Renal pelvis (tissue), 1 donor: ENCODE measurements at regions not wholly inside any gene's neighbourhood (a gene's known extent, or its start where the extent isn't known, plus 50 kb on each side); places are given as distances from the start of the nearest gene placed in this dataset.

Experiments used
- DNase-seq: peaks from one replicate; pipeline ENCODE4 v3.0.0-alpha.2; 2013

DNA sequence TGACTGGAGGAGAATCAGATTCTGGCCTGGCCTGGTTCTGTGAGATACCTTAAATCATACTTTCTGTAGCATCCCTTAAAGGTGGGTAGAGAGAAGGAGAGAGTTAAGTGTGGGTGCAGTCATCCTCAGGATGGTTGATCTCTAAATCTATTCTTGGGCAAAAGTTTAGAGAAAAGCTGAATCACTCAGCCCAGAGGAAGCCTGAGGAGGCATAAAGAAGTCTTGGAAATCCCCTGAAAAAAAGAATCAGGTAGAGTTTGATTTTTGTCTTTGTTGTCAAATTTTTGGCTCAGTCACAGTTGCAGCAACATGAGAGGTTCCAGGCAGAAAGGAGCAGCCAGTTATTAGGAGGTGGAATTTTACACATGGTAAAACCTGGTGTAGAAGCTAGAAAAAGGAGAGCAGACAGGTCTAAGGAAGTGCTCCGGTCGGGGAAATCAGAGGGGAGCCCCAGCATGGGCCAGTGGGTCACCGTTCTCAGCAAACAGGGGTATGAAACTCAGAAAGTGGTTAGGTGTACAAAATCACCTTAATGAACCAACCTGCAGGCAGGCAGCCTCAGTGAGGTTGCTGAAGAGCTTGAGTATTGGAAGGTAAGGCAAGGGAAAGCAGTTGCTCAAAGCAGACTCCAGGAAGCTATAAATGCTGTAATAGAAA lies 116.2 kb upstream of the CNTLN start:
- DNase-seq = no peak

DNA sequence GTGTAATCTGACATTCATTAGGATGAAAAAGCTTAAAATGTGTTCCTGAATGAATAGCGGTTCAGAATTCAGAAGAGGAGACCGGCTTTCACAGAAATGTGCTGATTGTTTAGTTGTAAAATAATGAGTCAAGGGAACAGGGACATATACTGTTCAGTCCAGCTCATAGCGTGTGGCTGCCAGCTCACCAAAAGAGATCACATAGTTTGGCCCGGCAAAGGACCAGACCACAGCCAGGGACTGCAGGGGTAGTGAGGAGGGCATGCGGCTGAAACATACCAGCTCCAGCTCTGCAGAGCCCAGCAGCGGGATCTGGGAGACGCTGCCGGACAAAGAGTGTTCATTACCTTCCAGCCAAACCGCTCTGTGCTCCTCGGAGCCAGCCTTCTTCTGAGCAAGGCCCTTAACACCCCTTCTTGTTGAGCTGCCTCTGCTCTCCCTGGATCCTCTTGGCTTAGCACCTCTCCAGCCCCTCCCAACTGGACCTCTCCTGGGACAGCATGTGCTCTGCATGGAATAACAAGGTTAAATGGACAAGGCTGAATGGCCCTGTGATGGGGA lies 116.8 kb upstream of the CNTLN start:
- no peak for DNase-seq

DNA sequence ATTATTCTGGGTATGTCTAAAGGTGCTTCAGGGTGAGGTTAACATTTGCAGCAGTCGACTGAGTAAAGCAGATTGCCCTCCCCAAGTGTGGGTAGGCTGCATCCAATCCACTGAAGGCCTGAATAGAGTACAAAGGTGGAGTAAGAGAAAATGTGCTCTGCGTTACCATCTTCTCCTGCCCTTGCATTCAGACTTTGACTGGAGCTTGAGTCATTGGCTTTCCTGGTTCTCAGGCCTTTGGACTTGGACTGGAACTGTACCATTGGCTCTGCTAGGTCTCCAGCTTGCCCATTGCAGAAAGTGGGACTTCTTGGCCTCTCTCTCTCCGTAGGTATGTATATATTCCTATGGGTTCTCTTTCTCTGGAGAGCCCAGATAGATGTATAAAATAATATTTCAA lies 120.9 kb upstream of the CNTLN start:
- no peak for DNase-seq

DNA sequence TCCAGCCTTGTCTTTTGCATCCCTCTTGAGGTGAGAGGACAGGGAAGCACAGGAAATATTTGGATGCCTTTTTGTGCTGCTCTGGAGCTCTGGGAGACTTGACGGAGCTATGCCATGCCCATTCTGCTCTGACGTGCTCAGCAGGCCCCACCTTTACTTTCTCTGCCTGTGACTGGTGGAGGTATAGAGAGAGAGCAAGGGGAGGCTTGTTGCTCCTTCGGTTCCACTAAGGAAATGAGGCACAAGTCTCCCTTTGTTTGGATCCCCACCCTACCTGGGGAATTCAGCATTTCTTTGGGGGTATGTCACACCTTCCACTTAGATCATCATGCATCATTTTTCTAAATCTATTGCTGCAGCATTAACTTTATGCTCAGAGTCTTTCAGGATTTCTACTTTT lies 121.8 kb upstream of the CNTLN start:
- DNase-seq = no peak

DNA sequence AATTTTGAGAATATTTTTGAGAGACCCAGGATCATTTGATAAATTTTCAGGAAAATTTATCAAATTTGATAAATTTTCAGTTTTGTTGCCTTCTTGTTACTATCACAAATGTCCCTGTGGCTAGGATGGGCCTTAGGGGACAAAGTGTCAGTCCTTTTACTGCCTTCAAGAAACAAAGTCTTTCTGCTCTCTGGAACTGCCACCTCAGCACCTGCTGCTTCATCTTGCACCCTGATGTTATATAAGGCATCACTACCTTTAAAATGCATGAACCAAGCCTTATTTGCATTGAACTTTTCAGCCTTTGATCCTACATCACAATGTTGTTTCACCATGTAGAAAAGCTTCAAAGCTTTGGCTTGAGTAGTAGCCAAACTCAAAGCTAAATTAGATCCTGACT lies 123.0 kb upstream of the CNTLN start:
- no peak for DNase-seq

DNA sequence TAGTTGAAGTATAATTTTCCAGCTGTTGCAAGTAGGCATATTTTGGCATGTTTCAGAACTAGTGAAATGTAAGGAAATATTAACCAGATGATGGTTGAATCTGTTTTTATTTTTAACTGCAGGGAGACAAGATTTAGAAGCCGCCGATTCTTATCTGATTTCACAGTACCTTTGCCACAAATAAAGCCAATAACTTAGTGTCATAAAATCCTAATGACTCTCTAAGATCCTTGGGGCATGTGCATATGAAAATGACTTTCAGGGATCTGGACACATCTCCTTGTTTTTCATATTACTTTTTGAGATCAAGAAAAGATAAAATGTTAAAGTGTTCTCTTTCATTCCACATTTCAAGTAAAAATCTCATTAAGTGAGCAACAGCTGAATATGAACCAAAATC lies 125.8 kb upstream of the CNTLN start:
- DNase-seq = no peak

DNA sequence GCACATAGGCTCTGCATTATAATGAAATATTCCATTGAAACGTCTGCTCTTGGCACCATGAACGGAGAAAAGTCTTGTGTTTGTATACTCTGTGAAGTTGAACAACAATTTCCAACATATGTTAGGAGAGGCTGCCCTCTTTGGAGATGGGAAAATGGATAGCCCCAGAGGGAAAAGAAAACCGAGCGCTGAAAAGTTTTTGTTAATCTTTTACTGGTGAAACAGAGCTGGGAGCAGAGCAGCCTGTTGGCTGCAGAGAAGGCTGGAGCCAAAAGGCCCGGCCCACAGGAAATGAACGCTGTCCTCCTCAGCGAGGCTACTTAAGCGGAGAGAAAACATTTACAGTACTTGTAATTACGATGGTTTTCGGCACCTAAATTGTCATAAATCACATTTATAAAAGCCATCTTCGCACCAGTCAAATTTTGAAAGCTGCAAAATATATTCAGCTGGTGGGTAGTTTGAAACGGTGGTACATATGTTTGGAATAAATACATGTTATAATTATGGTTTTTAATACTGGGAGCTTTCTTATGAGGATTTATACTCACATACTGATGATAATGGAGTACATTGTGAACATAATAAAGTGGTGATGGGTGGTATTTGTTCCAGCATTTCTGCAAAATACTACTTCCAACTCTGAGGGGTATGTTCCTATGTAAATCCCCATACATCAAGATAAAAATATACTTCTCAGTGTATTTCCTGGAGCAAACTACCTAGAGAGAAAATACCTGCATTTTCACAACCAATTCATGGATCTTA lies 129.6 kb upstream of the CNTLN start:
- DNase-seq = peak; percentile 82

DNA sequence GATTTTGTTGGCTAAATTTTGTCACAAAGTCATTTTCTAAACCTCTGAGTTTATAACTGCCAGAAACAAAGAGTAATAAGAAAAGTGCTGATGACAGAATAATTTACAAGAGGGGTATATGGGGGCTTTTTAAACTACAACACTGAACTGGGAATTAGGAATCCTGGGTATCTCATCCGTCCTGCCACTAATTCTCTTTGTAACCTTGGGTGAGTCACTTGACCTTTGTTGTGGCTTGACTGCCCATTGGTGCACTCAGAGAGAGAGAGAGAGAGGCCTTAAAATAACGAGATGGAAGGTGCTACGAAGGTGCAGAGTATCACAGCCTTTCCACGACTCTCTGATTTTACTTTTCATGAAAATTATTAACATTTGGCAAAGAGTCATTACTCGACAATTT lies 130.3 kb upstream of the CNTLN start:
- no peak for DNase-seq

DNA sequence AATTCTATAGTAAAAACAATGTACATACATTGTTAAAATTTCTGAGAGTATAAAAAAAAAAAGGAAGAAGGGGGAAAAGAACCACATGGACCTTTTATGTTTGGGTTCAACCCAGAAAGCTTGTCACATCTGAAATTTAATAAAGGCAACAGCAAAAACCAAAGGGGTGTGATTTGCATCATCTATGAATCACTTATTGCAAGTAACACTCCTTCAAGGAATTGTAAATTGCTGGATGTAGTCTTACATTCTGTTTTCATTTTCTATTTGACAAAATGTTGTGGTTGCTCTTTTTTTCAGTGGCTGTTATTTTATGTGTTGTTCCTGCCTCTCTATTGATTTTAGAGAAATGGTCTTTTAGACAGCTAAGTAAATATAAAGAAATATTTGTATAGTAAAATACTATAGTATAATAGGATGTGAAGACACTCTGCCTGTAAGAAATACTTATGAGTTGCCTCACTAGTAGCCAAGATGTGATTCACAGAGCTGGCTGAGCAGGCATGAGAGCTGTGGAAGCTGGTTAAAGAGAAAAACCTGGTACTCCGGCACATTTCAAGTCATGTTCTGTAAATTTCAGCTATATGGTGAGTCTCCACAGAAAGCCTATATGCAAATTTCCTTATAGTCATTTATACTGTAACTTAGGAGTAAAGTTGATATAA lies 131.1 kb upstream of the CNTLN start:
- DNase-seq = no peak

DNA sequence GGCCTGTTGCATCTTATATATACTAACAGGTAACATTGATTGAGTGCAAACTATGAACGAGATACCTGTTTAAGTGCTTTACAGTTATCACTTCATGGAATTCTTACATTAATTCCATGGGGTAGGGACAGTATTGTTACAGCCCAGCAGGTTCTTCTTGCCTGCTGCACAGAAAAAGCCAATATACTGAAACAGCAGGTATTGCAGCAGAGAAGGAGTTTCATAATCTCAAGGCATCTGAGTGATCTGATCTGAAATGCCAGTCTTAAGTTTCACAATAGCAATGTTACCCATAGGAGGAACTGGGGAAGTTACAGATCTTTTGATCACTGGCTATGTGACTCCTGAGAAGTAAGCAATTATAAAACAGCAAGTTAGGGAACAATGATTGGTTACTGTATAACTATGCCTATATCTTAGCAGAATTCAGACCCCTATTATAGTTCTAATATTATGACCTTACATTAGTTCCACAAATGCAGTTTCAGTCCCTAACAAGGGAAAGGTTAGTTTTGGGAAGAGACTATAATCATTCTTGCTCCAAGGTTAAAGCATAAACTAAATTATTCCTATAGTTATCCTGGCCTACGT lies 126.5 kb upstream of the BNC2 start:
- no peak for DNase-seq

DNA sequence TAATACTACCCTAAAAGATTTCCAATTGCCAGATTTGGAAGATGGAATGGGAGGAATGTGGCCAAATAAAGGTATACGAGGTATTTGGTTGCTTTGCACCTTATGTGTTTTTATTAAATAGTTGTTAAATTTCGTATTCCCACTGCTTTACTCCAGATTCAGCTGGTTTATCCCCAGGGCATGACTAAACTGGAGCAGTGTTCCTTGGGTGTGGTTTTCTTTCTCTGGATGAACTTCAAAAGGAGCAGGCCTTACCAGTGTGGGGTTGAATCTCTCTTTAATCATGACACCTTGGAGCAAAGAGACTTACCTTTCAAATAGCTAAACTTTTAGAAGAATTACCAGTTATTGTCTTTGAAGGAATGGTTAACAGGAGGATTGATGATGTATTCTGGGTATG lies 121.7 kb upstream of the BNC2 start:
- DNase-seq = no peak

DNA sequence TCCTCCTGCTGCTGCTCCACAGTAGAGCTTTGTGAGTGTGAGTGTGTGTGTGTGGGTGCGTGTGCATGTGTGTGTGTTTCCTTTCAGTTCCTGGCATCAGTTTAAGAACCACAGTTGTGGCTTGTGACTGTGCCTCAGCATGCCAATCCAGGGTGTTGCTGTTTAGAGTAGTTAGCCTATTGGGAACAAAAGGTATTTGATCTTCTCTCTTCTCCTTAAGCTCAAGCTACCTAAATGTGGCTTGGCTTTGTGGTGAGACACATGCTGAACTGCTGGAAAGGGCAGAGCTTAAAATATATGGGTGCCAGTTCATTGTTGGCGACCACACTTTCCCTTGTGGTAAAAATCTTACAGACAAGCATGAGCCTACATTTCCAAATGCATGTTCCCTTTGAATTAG lies 116.6 kb upstream of the BNC2 start:
- DNase-seq = no peak

DNA sequence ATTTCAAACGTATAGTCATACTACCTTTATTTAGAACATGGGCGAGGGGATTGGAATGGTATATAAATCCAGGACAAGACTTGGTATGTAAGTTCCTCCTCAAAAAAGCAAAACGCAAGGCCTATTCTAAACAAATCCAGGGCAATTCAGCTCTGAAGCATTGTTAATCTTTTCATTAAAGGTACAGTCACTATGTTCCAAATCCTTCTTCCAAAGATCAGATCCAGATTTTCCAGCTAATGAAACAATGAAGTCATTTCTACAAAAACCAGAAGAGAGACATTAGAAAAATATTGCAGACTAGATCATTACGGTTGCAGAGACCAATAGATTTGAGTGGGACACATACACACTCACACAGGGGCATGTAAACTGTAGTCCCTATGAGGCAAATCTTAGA lies 116.1 kb upstream of the BNC2 start:
- no peak for DNase-seq

DNA sequence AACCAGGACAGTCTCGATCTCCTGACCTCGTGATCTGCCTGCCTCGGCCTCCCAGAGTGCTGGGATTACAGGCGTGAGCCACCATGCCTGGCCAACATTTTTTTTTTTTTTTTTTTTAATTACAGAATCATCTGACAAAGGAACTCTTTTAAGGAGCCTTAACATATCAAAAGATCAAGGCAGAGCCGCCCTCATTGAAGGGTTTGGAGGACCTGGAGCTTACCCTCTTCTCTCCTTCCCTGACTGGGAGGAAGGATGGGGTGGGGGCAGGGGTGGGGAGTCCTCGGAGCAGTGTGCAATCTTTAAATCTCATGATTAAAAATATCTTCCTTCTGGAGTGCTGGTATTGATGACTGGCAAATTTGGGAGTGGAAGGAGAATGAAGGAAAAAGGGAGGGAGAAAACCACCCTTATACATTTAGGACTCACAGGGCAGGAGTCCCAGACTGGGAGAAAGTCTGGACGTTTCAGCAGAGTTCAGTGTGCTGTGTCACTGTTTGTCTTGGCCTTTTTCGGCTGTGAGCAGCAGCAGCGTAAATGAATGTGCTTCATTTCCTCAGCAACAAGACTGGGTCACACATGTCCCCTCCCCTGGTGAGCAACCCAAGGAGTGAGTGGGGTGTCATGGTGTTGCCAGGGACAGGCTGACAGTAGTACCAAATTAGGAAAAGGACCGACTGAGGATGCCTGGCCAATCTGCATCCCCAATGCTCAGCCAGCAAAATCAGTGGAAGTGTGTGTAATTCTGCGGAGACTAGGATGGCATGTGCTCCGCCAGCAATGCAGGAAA lies 115.3 kb upstream of the BNC2 start:
- no peak for DNase-seq

DNA sequence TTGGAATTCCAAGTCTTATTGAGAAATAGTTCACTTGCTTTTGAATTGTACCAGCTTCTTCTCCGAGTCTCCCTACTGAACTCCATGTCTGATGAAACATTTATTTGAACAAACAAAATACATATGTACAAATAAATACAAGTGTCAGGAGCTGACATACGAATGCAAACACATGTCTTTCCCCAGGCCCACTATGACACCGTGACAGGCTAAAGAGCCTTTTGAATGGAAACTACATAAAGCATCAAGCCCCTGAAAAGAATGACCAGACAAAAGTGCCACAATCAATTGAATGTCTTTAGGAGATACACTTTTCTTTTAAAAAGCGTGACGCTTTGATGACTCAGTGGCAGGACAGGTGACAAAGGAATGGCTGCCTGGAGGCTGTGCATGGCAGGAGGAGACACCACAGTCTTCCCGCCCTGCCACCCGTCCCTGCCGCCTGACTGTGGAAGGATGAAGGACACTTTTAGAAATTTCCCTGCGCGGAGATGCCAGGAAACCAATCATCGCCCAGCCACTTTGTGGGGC lies 112.4 kb upstream of the BNC2 start:
- DNase-seq = no peak

DNA sequence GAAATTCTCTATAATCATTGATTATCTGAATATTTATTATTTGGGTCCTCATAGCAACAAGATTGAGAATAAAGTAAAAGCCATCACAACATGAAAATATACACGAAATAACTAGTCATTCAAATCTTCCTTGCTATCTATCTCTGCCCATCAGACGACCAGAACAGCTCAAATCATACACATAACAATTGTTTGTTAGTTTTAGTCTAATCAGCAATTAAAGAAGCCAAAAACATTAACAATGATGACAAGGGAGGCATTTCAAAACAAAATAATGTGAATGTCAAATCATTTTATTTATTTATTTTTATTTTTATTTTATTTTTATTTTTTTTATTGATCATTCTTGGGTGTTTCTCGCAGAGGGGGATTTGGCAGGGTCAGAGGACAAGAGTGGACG lies 106.0 kb upstream of the BNC2 start:
- no peak for DNase-seq

DNA sequence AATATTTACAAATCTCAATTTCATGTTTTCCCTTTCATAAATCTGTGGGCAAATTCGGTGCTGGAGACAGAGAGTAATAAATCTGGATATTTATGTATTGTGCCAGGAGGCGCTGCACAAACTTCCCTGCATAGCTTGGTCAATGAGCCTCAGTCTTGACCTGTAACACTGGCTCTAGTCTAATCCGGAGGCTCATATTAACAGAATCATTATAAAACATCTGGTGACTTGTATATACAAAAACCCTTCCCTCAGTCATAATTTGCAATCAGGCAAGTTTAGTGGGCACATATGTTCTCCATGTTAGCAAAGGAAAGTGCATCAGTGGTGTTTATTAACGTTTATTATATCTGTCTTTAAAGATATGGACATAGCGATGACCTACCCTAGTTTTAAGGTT lies 104.0 kb upstream of the BNC2 start:
- no peak for DNase-seq

DNA sequence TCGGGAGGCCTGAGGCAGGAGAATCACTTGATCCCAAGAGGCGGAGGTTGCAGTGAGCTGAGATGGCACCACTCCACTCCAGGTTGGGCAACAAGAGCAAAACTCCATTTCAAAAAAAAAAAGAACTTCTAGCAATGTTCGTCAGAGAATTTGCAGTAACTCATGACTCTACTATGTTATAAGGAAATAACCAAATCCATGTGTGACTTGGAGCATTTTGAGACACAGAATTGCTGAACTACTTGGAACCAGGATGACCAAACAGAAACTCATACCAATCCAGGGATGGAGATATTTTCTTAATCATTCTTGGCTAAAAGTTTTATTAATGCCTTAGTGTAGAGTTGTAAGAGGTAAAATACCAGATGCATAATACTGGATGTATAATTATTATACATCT lies 99.9 kb upstream of the BNC2 start:
- DNase-seq = no peak

DNA sequence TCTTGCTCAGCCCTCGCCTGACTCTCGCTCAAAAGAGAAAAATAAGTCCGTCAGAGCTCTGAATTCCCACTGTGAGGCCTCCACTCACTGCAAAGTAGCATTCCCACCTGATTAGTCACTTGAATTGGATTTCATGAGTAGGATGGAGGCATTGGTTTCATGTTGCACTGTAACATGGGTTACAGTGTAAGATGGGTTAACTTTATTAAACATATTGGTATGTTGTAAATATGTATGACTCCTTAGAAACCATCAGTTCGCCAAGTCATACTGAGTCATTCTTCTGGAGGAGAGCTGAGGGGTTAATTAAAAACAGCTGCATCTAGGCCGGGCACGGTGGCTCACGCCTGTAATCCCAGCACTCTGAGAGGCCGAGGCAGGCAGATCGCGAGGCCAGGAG lies 93.8 kb upstream of the BNC2 start:
- no peak for DNase-seq

DNA sequence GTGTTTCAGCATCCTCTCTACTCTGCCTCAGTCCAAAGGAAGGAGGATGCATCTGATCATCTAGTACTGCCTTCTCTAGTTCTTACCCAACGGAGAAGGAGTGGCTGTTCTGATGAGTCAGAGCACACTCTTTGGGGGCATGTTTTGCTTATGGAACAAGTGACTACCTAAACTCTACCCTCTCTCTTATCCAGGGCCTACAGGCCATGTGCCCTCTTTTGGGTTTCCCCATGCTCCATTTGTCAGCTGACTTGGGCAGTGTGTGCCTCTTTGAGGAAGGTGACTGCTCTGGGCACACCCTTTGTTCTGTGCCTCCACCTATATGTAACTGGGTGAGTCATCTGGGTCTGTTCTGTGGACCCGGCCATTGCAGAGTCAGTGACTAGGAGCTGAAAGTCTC lies 89.6 kb upstream of the BNC2 start:
- DNase-seq = no peak

DNA sequence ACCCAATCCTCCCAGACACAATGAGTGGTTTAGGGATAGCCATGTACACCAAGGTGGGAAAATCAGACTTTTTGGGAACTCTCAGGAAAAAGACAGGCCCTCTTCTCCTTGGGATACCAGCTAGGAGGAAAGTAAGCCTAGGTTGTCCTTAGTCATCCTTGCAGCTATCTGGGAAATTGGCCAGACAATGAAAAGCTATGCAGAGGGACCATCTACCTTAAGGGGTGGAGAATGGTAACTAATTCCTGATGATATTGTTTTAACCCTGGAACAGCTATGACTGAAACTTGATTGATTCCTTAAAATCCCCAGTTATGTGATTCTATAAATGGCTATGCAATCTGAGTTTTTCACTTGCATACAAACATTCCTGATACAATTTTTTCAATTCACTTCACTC lies 88.9 kb upstream of the BNC2 start:
- no peak for DNase-seq

DNA sequence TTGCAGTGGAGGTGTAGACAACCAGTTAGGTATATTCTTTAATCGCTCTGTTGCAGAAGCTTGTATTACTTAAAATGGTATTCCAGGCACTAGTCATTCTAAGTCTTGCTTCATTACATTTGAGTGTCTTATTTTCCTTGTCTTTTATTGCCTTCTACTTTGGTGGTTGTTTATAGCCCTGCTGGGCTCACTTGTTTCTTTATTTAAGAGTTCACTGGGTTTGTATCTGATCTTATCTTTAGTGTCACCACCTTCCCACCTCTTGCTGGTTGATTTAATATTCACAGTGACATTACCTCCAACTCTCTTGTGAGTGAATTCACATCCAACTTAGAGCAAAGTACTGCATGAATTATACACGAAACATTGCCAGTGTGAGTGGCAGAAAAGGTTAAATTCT lies 83.6 kb upstream of the BNC2 start:
- peak; percentile 59 for DNase-seq
